Tibial nerve (tissue), 4 donors: ENCODE measurements at regions not wholly inside any gene's neighbourhood (a gene's known extent, or its start where the extent isn't known, plus 50 kb on each side); places are given as distances from the start of the nearest gene placed in this dataset.

Source experiments
- DNase-seq, 2 donors: peaks; one replicate each; pipeline ENCODE4 v3.0.0-alpha.2; 2019; ENCODE audit warnings: low spot score in 2 of 2
- H3K27ac ChIP-seq, 4 donors: fragments of 200-600 bp; sonication (generic) in 3 of 4; one replicate each; pipeline ENCODE4 v1.5.1; 2017 to 2019; ENCODE audit warnings: mild to moderate bottlenecking in 1 of 4
- H3K27me3 ChIP-seq, 2 donors: fragments of 200-600 bp; sonication (generic) in 1 of 2; one replicate each; pipeline versions ENCODE4 v1.5.1 to v1.6.0; 2017 to 2019
- H3K36me3 ChIP-seq, 3 donors: fragments of 200-600 bp; sonication (generic); one replicate each; pipeline ENCODE4 v1.5.1; 2018 to 2019
- H3K4me1 ChIP-seq, 4 donors: fragments of 200-600 bp; sonication (generic) in 3 of 4; one replicate each; pipeline ENCODE4 v1.5.1; 2017 to 2019
- H3K4me3 ChIP-seq, 4 donors: fragments of 200-600 bp; sonication (generic) in 3 of 4; one replicate each; pipeline ENCODE4 v1.5.1; 2017 to 2019; ENCODE audit warnings: mild to moderate bottlenecking in 1 of 4, moderate library complexity in 1 of 4
- H3K9me3 ChIP-seq, 4 donors: fragments of 200-600 bp; sonication (generic) in 3 of 4; one replicate each; pipeline ENCODE4 v1.5.1; 2017 to 2019
- CTCF ChIP-seq, 5 experiments: fragments of 200-600 bp in 3 of 5; fragments of 450-650 bp in 2 of 5; sonication (generic) in 3 of 5; IDR thresholded peaks; one replicate each; pipeline ENCODE4 v1.5.1; 2016 to 2019; ENCODE audit warnings: antibody characterized with exemption in 5 of 5, mild to moderate bottlenecking in 3 of 5, moderate library complexity in 2 of 5
- EP300 ChIP-seq, 2 donors: sonication (generic); formaldehyde crosslinking; IDR thresholded peaks; one replicate each; pipeline ENCODE4 v1.6.1; 2017; ENCODE audit warnings: antibody characterized with exemption in 2 of 2, mild to moderate bottlenecking in 1 of 2
- POLR2A ChIP-seq, 2 donors: fragments of 450-650 bp; IDR thresholded peaks; one replicate each; pipeline ENCODE4 v1.6.1; 2017; ENCODE audit warnings: antibody characterized with exemption in 2 of 2, mild to moderate bottlenecking in 2 of 2, moderate library complexity in 2 of 2
- WGBS, 2 donors: methylation state at CpG; one replicate each; pipeline ENCODE4 v1.1.5; 2018; 5-methylcytosine and 5-hydroxymethylcytosine counted together

- no peak for DNase-seq
- no peaks in the 10 kb centered on the region for H3K9me3 ChIP-seq
- H3K27ac ChIP-seq = no peak overlapping the region
- H3K4me1 ChIP-seq = peaks cover 0 to 11% (median 0%) of the 10 kb centered on the region in 4 donors
- H3K4me3 ChIP-seq = no peak overlapping the region
- no peaks in the 10 kb centered on the region for H3K27me3 ChIP-seq
- no peaks in the 10 kb centered on the region for H3K36me3 ChIP-seq
- TF ChIP-seq EP300 (IDR thresholded peaks at IDR 0.05) = no peak
- no peak for TF ChIP-seq POLR2A (IDR thresholded peaks at IDR 0.05)
- no peak for TF ChIP-seq CTCF (IDR thresholded peaks at IDR 0.05)
- WGBS, 2 donors = 80 to 81% methylated on average over 7 of the region's 7 CpGs
Measured at GRCh38 chr1:40914927-40915569, 52.9 kb upstream of the CITED4 start.

- H3K27ac ChIP-seq = no peak overlapping the region
- H3K27me3 ChIP-seq = no peaks in the 10 kb centered on the region
- H3K4me3 ChIP-seq = no peak overlapping the region
- TF ChIP-seq CTCF (IDR thresholded peaks at IDR 0.05) (no peak), POLR2A (IDR thresholded peaks at IDR 0.05) (no peak)
- H3K9me3 ChIP-seq = no peaks in the 10 kb centered on the region
- WGBS, 2 donors = 85 to 92% methylated on average over 10 of the region's 10 CpGs
- no peaks in the 10 kb centered on the region for H3K36me3 ChIP-seq
- DNase-seq = no peak
- peaks cover 0 to 11% (median 0%) of the 10 kb centered on the region in 4 donors for H3K4me1 ChIP-seq
Measured at GRCh38 chr1:40915581-40915980, 53.4 kb upstream of the CITED4 start.

DNA sequence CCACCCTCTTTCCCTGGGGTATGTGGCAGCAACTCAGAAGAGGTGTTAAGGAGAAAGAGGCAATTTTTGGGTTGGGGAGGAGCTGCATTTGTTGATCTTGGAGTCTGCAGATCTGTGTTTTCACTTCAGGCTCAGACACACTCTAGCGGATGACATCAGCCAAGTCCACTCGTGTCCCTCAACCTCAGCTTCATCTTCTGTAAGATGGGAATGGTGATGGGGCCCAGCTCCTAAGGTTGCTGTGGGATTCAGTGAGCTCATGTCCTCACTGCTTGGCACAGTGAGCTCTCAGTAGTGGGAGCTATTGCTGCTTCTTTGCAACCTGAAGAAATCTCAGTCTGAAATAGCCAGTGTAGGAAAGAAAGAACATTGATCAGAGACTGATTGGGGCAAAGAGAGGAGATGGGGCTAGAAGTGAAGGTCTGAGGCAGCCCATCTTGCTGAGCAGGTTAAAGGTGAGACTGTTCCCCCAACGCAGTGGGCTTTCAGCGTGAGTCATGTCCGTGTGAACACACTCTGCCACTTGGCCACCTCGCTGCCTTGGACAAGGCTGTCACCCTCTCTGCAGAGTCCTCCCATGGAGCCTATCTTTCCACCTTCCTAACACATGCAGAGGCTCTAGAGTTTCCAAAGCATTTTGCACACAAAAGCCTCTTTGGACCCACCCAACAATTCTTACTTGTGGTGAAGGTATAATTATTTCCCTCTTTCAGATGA, 56.0 kb upstream of the CITED4 start:
- Histone ChIP-seq H3K27me3 (no peaks in the 10 kb centered on the region), H3K27ac (no peak overlapping the region), H3K4me1 (peaks cover 0 to 11% (median 0%) of the 10 kb centered on the region in 4 donors), H3K4me3 (no peak overlapping the region), H3K36me3 (no peaks in the 10 kb centered on the region), H3K9me3 (no peaks in the 10 kb centered on the region)
- 66 to 74% methylated on average over 6 of the region's 6 CpGs for WGBS, 2 donors
- TF ChIP-seq CTCF (IDR thresholded peaks at IDR 0.05) (no peak), POLR2A (IDR thresholded peaks at IDR 0.05) (no peak), EP300 (IDR thresholded peaks at IDR 0.05) (no peak)
- DNase-seq = no peak

DNA sequence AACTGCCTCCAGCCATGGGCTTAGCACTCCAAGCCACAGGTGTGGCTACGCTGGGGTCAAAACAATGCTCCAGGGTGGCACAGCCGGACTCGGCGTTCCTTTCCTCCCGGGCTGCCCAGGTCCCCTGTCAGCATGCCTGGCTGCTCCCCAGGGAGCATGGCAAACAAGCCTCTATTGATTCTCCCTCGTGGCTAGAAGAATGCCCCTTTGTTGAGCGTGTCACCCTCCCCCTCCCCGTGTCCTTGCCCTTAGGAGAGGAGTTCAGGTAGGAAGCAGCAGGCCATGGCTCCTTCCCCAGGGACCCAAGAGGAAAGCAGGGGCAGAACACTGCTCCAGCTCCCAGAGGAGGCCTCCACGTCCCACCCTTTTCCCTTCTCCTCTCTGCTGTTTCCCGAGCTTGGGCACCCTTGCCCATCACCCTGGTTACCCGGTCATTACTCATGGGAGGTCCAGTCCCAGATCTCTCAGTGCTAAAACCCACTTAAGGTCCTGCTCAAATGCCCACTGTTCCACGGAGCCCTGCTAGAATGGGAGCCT, 57.4 kb upstream of the CITED4 start:
- no peak for TF ChIP-seq EP300 (IDR thresholded peaks at IDR 0.05)
- TF ChIP-seq POLR2A (IDR thresholded peaks at IDR 0.05) = no peak
- TF ChIP-seq CTCF (IDR thresholded peaks at IDR 0.05) = no peak
- 44 to 71% methylated on average over 12 of the region's 12 CpGs for WGBS, 2 donors
- no peaks in the 10 kb centered on the region for H3K36me3 ChIP-seq
- no peak overlapping the region for H3K4me3 ChIP-seq
- H3K9me3 ChIP-seq = no peaks in the 10 kb centered on the region
- peak overlapping the region in 1 of 4 donors; percentile 16 for H3K27ac ChIP-seq
- H3K4me1 ChIP-seq = peaks cover 0 to 11% (median 0%) of the 10 kb centered on the region in 4 donors
- DNase-seq = no peak
- H3K27me3 ChIP-seq = no peaks in the 10 kb centered on the region

DNA sequence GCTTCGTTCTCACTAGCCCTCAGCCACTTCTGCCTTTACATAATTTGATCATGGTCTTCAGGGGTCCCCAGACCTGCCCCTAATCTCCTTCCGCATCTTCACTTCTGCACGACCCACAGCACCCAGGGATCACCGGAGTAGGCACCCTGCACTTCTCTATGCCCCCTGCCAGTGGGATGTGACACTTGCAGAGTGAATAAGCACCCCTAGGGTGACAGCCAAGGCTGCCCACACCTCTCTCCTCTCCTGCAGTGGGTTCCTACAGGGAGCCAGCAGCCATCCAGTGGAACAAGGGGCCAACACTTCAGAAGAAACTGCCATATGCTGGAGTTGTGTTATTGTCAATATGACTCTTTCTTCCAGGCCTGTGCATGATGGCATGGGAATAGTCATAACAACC, 58.0 kb upstream of the CTPS1 start:
- H3K27ac ChIP-seq = no peak overlapping the region
- no peak for TF ChIP-seq EP300 (IDR thresholded peaks at IDR 0.05)
- 91 to 96% methylated on average over 4 of the region's 4 CpGs for WGBS, 2 donors
- no peak for DNase-seq
- H3K4me3 ChIP-seq = no peak overlapping the region
- H3K9me3 ChIP-seq = no peaks in the 10 kb centered on the region
- H3K4me1 ChIP-seq = peaks cover 0 to 11% (median 0%) of the 10 kb centered on the region in 4 donors
- H3K27me3 ChIP-seq = no peaks in the 10 kb centered on the region
- no peaks in the 10 kb centered on the region for H3K36me3 ChIP-seq
